Daoy (cell line): ENCODE measurements at regions not wholly inside any gene's neighbourhood (a gene's known extent, or its start where the extent isn't known, plus 50 kb on each side); places are given as distances from the start of the nearest gene placed in this dataset.
"Not testable (repeated sequence)": the region's sequence is repeated elsewhere in the genome, so short reads cannot be mapped to it uniquely, and the experiment has no call there.

ENCODE experiments used
- DNase-seq: peaks from one replicate; pipeline ENCODE4 v3.0.0-alpha.2; 2015; ENCODE audit warnings: low read depth

DNA sequence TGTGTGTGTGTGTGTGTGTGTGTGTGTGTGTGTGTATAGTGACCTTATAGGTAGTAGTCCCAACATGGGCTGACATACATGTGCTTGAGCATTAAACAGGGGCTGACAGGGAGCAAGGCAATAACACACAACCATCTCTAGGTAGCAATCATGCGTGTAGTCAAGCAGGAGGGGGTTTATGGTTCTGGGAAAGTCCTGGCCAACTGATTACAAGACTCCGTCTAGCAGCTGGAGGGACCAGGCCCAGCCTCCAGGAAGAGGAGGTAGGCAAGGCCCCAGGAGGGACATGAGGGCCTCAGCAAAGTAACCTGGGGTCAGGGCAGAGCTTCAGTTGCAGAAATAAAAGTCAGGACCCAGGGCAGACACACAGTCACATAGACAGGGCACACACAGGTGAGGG is 60.6 kb upstream of the E2F3 start:
- DNase-seq = no peak

DNA sequence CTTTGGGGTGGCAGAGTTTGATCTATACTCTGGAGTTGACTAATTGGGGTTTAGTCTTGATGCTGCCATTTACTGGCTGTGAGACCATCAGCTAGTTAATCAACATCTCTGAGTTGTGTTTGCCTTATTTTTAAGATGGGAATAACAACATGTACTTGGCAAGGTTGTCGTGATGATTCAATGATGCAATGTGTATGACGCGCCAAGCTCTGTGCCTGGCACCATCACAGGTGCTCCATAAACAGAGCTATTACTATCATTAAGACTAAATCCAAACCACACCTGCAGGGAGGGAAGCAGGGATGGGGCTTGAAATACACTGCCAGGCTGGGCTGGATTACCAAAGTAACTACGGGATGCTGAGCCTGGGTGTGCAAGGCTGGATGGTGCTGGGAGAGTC is 60.1 kb upstream of the E2F3 start:
- no peak for DNase-seq

DNA sequence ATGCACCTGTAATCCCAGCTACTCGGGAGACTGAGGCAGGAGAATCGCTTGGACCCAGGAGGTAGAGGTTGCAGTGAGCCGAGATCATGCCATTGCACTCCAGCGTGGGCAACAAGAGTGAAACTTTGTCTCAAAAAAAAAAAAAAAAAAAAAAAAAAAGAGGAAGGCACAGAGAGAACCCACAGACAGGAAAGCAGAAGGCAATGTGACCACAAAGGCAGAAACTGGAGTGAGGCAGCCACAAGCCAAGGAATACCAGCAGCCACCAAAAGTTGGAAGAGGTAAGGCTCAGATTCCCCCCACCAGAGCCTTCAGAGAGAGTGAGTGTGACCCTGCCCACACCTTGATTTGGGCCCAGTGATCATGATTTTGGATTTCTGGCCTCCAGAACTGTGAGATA is 54.7 kb upstream of the E2F3 start:
- not testable (repeated sequence) for DNase-seq

DNA sequence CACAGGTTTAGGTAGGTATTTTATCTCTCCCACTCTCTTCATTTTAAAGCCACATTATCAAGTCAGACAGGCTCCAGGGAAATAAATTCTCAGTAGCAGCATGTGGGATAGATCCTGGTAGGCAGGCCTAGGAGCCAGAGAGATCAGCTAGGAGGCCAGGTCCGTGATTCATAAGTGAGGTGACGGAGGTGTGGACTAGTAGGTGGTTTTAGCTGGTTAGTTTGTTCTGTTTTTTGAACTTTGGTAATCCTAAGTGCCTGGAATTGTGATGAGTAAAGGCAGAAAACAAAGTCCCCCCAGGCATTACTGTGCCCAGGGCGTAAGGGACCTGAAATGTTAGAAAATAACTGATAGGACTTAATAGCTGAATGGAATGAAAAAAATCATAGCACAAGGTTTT is 53.6 kb upstream of the E2F3 start:
- DNase-seq = no peak

DNA sequence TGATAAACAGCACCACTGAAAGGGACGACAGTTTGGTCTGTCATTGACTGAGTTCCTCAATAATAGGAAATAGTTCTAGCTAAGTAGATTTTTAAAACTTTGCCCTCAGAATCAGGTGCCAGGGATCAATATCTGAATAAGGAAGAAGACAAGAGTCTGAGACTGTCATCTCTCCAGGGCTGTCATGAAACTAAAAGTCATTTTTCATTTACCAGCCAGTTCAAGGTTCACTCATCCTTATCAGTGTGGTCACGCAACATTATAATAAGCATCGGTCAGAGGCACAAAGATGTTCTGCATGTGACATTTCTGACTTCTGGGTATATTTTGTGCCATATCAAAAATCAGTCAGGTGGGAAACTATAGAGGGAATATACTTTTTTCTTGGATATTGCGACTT is 52.5 kb upstream of the E2F3 start:
- DNase-seq = no peak

DNA sequence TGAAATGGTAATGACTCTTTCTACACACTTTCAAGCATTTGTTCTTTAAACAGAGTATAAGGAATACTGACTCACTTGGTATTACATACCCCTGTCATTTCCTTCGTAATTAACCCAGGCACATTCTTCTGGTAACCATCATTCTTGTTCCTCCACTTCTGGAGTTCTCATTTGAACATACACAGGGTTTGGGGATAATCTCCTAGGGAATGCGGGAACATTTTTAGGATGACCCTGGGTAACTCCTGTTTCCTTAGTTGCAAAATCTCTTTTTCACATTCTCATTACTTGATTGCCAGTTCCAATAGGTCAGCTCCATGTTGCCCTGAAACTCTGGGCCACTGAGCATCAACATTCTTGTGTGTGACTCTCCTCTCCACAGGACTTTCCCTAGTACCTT is 51.5 kb upstream of the E2F3 start:
- DNase-seq = peak; percentile 28

DNA sequence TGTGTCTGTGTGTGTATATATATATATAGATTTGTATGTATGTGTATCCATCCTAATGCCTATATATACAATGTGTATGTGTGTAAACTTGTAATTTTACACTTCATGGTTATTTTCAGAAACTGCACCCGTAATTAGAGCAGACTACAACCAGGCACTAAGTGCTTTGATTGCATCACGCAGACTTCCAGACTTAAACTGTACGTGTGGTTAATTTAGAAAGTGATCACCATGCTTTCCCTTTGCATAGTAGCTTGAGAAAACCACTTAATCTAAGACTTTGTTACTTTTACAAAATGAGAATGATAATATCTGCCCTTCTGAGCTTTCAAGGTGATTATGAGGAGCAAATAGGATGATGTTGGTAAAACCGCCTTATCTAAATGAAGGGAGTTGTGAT is 50.1 kb upstream of the E2F3 start:
- no peak for DNase-seq
